Vagina (tissue), 2 donors: ENCODE measurements at regions not wholly inside any gene's neighbourhood (a gene's known extent, or its start where the extent isn't known, plus 50 kb on each side); places are given as distances from the start of the nearest gene placed in this dataset.

Source experiments
- CTCF ChIP-seq, 3 experiments: fragments of 450-650 bp in 2 of 3; fragments of 200-600 bp in 1 of 3; sonication (generic) in 1 of 3; IDR thresholded peaks; one replicate each; pipeline ENCODE4 v1.5.1; 2017 to 2019; ENCODE audit warnings: antibody characterized with exemption in 3 of 3, mild to moderate bottlenecking in 2 of 3, moderate library complexity in 2 of 3
- POLR2A ChIP-seq, 2 donors: fragments of 450-650 bp; IDR thresholded peaks; one replicate each; pipeline ENCODE4 v1.6.1; 2017; ENCODE audit warnings: antibody characterized with exemption in 2 of 2, mild to moderate bottlenecking in 2 of 2, moderate library complexity in 2 of 2
- POLR2AphosphoS5 ChIP-seq, 2 donors: sonication (generic); formaldehyde crosslinking; IDR thresholded peaks; one replicate each; pipeline ENCODE4 v1.9.0; 2017; ENCODE audit warnings: antibody characterized with exemption in 2 of 2, mild to moderate bottlenecking in 2 of 2, low read depth in 1 of 2; ENCODE audit not compliant: insufficient read depth in 1 of 2

DNA sequence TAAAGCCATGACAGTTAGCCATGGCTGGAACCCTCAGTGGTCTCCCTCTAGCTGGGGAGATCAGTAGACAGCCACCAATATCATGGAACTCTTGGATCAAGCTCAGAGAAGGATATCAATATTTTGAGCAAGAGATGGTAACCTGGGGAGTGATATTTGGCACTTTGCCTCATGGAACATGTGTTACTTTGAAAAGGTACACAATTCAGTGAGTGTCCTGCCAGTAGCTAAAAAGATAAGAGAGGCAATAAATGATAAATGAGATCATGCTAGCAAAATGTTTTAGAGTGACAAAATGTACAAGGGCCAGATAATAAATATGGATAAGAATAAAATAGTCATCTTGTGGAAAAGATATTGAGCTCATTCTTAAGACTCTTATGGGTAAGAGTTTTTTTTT, 1618.7 kb downstream of the OLFM4 start:
- TF ChIP-seq POLR2A (IDR thresholded peaks at IDR 0.05): no peak
- no peak for TF ChIP-seq POLR2AphosphoS5 (IDR thresholded peaks at IDR 0.05; ENCODE audit: insufficient read depth in 1 of 2, low read depth in 1 of 2)
- TF ChIP-seq CTCF (IDR thresholded peaks at IDR 0.05): no peak
